Stimulated activated naive CD4-positive, alpha-beta T cell treated with Interleukin-2 at 50 U/mL for 16 hours (primary cell): ENCODE measurements at regions not wholly inside any gene's neighbourhood (a gene's known extent, or its start where the extent isn't known, plus 50 kb on each side); places are given as distances from the start of the nearest gene placed in this dataset.

Source experiments
- DNase-seq: peaks from one replicate; lab custom pipeline; 2025; lab: John Stamatoyannopoulos, UW

DNA sequence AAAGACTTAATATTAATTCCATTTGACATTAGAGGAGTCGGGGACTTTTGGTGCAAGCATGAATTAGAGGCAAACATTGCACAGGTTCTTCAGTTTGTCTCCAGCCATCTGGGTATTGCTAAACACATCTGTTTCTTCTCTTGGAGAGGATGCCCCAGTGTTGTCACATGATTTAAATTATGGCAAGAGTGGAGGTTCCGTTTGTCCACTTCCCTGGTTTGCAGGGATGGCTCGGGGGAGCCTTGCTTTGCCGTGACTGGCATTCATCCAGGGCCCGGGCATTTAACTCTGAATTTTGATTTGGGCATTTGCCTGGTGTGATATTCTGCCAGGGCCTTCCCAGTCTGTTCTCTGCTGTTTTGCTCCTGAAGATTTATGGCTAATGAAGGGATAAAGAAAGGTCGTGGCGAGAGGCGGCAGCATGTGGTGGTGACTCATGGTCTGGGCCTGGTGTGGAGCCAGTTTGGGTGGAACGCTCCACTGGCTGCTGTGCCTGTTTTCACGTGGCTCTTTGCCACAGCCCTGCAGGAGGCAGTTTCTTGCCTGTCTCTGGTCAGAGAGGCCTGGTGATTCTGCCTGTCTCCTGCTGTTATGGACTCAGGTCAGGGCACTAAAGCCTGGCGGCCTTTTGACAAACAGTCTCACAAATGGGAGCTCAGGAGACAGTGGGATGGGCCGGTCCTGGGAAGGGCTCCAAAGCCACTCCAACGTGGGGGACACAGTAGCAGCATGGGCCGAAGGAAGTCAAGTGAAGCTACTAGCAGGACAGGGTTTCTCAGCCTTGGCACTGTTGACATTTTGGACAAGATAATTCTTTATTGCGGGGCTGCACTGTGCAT, 99.4 kb upstream of the PGRMC2 start:
- no peak for DNase-seq

DNA sequence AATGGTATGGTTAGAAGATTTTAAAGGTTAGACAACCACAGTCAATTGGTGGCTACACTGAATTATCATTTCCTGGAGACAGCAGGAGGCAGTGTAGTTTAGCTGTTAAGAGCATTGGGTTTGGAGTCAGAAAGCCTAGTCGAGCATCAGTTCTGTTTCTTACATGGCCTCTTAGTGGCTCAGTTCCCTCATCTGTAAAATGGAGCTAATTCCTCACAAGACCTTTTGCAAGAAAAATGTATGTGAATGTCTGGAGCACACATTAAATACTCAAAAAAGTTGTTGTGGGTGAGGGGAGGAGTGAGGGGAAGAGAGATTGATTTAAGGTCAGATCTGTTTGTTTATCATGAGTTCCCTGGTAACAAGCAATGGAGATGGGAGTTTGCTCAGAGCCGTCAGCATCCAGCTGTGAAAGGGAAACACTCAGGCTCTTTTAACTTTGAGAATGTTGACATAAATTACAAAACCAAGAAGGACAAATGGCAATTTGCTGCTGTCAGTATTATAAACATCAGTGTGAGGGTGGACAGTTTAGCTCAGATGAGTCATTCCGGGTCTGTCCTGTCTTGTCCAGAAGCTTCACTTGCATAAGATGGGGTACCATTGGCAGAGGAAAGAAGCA, 98.2 kb upstream of the PGRMC2 start:
- DNase-seq, result no peak

DNA sequence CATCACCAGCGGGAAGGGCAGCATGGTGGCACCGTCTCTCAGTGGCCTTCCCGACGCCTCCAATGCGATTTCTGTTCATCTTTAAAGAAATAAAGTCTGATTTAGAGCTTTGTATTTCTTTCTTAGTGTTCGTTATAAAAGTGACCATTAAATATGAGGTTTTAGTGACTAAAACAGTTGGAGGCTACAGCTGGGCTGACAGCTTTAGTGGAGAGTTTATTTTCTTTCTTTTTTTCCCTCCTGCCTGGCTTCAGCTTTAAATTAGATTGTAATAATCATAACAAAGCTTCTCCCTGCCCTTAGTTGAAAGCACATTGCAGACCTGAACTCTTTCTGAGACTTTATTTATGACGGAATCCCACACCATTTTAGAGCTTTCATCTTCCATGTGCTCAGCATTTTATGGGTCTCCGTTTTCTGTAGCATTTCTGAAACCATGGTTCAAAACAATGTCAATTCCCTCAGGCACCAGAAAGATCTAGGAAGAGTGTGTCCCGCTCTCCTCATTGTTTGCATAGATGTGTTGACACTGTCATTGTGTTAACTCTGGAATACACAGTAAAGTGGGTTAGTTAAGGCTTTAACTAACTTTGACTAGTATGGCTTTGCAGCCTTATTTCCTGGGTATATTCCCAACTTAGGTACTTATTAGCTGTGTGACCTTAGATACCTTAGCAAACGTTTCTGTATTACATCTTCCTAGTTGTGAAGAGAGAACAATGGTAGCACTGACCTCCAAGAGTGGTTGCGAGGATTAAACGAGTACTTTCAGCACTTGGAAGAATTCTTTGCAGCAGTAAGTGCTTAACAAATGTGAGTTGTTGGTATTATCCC, 97.4 kb upstream of the PGRMC2 start:
- no peak for DNase-seq

DNA sequence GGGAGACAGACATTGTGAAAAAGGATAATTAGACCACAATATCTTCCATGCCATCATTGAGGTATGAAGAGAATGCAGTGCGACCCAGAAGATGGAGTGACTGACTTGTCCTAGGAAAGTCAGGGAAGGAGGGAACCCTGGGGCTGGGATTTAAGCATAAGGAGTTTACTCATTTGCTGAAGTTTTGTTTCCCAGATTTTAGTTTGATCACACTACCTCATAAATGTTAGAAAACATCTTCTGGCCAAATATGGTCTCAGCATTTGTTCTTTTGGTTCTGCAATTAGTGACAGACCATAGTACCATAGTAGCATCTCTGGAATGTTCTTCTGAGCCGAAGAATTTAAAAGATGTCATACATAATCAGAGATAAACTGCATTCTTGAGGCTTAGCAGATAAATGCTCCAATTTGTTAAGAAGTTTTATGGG, 96.5 kb upstream of the PGRMC2 start:
- no peak for DNase-seq

DNA sequence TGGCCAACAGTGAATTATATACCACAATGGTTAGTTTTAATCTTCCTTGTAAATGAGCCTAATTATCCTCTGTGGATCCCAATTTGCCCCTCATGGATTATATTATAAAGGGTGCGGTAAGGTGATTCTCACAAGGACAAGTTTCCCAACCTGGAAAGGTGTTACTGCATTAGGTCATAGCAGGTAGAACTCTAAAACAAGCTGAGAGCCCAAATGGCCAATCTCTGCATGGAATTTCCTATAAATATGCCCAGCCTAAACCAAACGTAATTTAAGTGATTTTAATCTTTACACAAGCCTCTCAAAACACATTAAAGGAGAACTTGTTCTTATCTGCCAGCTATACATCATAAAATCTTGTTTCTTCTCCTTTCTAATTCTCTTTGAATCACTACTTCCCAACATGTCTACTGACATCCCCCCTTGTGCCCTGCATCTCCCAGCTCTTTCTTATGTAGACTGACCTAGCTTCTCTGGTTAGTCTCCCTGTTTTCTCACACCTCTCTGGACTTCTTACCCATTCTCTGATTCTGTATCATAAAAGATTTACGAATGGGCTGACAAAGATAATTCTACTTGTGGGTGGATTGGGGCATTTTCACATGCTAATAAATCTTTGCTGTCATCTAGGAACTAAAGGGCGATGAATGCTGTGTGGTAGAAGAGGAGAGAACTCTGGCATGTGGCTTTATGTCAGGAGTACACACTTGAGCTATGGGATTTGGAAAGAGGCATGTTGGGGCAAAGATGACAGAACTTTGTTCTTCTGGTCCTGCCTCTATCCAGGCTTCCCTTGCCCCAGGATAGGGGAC, 94.3 kb upstream of the PGRMC2 start:
- no peak for DNase-seq

DNA sequence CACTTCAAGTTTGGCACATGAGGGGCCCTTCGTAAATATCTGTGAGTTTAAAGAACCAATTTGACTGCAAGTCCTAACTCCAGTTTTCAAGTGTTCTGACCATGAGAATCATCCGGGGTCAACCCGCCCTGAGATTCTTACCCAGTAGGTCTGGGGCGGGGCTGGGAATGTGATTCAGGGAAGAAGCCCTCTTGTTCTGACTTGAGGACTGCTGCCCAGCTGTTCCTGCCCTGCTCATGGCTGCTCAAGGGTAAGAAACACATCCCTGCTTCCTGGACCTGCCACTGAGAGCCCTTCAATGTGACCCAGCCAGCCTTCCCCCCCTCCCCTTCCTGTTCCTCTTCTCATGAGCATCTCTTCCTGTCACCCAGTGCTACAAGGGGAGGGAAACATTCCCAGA, 92.7 kb upstream of the PGRMC2 start:
- no peak for DNase-seq

DNA sequence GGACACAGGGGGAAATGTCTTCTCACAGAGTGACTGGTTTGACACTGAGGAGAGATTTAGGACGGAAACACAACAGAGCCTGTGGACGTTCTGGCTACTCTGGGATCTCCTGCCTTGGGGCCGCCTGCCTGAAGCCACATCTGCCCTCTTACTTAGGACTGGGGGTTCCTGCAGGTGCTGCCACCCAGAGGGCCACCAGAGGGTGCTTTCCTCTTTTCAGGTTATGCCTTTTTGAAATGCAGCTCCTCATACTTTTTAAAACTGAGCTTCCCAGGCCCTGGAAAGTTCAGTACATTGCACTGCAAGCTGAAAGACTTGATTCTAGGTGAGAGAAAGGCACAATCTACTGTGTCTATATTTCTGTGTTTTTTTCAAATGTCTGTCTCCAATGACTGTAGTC, 92.2 kb upstream of the PGRMC2 start:
- no peak for DNase-seq

DNA sequence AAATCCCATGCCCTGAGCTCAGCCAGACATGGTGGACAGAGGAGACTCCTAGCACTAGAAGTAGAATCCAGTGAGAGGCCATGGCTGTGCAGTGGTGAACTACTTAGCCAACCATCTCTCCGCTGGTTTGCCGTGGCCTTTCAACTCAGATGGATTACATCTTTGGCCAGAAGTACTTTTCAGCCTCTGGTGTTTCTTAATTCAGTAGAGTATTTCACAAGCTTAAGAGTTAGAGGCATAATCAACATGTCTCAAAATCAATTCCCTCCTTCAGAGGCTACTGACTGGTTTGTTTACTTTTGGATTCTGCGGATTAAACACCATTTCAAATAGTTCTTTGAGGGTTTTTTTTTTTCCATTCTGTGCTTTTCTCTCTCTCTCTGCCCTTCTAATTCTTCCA, 91.1 kb upstream of the PGRMC2 start:
- DNase-seq, result no peak

DNA sequence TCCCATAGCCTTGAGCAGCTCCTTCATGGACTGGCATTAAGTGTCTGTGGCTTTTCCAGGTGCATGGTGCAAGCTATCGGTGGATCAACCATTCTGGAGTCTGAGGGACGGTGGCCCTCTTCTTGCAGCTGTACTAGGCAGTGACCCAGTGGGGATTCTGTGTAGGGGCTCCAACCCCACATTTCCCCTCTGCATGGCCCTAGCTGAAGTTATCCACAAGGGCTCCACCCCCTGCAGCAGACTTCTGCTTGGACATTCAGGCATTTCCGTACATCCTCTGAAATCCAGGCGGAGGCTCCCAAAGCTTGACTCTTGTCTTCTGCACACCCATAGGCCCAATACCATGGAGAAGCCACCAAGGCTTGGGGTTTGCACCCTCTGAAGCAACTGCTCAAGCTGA, 89.3 kb upstream of the PGRMC2 start:
- DNase-seq, result no peak

DNA sequence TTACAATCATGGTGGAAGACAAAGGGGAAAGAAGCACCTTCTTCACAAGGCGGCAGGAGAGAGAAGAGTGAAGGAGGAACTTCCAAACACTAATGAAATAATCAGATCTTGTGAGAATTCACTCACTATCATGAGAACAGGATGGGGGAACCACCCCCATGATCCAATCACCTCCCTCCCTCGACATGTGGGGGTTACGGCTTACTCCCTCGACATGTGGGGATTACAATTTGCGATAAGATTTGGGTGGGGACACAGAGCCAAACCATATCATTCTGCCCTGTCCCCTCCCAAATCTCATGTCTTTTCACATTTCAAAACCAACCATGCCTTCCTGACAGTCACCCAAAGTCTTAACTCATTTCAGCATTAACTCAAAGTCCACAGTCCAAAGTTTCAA, 88.7 kb upstream of the PGRMC2 start:
- no peak for DNase-seq

DNA sequence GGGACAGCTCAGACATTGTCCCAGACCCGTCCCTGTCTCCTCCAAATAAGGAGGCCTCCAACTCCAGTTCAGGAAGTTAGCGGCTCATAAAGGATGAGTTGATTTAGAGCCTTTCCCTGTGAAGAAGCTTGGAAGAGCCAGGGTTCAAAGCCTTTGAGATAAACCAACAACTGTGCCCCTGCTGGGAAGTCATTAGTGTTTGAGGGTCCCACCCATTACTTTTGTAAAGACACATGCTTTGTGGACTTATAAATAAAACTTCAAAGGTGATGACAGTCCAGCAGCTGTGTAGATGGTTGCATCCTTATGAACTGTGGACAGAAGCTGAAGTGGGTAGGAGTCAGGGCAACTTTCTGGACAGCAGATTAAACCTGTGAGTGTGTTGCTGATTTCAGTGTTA, 86.0 kb upstream of the PGRMC2 start:
- no peak for DNase-seq

DNA sequence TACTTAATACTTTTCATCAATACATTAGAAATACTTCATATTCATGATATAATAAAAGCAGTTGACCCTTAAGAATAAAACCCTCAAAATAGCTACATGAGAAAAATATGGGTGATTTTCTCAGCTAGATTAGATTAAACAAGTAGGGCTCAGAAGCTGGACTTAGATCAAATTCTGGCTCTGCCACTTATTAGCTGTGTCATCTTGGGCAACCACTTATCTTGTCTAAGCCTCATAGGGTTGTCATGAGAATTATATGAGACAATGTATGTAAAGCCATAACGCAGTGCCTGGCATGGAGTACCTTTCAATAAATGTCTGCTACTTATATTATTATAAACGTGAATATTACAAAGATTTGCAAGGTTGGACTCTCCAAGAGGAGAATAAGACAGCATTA, 84.3 kb upstream of the PGRMC2 start:
- DNase-seq, result no peak

DNA sequence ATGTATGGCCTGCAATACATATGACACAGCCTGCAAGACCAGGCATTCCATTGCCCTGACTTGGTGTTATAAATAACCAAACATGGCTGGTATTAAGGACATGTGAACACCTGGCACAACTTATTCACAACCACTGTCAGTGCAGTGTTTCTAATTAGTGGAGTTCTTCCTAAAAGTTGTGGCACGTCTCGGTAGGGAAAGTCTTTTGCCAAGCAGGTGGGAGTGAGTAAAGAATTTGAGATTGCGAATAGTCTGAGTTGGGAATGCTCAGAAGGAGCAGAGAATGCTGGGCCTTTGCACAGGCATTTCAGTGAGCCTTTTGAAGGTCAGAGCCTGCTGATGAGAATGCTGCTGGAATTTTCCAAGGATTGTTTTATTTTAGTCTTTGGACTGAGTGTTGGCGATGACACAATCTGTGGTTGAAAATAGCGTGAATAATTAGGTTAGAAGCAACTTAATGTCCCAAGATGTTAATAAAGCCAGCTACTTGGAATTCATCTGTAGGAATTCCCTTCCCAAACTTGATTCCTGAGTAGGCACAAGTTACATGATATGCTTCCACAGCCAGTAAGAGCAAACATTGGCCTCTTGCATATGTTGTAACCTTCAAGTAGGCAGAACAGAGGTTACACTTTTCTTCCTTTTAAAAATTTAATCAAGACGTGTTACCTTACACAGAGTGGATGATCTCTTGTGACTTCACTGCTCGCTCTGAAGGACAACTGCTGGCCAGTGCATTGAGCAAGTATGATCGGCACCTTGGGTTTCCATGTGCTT, 83.6 kb upstream of the PGRMC2 start:
- DNase-seq, result no peak

DNA sequence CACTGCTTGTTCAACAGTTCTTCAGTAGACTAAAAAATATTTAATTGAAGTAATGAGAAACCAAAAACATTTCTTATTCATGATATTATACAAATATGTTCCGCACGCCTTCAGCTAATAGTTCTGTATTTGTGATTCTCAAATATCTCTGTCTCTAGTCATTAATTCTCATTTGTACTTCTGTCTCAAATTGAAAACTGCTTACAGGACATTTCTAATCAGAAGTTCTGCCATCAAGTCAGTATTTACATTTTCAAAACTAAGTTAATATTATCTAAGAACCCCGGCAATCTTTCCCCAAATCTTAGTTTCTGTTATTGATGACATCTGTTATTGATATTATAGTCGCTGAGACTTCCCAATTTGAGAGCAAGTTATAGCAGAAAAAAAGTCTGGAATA, 78.6 kb upstream of the PGRMC2 start:
- no peak for DNase-seq

DNA sequence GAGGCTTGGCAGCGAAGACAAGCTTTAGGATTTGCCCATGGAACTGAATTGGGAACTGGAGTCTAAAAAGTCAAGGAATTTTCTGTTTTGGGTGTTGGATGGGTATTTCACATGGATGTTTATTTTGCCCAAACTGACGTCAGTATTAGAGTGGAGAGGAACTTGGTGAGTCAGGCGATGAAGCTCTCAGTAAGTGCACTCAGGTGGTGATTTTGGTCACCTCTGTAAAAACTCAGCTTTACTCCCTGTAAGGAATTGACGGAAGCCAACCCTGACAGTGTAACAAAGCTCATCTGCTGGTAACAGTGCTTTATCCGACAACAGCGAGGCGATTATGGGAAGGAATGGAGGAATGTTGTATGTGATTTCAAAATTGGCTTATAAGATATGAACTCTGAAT, 77.0 kb upstream of the PGRMC2 start:
- no peak for DNase-seq

DNA sequence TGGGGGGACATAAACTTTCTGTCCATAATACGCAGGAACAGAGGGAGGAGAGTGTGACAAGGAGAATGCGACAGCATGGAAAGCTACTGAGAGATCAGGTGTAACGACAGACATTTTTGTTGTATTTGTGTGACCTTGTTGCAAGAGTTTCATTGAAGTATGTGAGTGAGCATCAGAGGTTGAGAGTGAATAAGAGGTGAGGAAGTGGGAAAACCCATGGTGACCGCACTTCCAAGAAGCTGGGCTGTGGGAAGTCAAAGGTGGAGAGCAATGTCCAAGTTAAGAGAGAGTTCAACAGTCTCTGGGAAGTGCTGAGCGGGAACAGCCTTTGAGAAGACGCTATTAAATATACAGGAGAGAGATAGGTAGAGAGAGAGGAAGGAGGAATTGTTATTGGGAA, 76.4 kb upstream of the PGRMC2 start:
- no peak for DNase-seq

DNA sequence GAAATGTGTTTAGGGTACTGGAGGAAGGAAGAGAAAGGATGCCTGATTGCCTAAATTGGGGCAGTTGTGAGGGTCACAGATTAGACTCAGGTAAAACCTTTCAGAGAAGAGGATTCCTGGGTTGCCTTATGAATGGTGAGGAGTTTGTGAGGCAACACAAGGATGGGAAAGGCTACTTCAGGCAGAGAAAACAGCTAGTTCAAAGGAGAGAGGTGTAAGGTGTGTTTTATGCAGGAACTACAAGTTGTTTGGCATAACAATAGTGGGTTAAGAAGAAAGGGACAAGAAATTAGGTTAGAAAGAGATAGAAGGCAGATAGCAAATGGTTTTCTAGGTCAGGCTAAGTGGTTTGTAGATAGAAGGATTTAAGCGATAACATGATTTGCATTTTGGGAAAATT, 75.1 kb upstream of the PGRMC2 start:
- no peak for DNase-seq

DNA sequence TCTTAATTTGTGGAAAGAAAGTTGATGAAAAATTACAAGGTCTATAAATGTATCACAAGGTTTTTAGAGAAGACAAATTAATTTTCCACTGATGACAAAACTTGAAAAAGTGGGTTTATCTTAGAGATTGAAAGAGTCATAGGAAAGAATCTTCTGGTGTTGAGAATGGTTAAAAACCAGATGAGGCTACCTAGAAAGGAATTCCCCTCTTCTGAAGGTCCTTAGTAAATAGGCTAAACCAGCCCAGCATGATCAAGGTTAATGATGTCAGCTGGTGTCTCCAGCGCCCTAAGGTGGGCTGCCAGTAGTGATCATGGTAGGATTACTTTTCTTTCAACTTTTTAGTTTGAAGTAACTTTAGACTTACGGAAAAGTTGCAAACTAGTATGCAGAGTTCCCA, 71.8 kb upstream of the PGRMC2 start:
- no peak for DNase-seq

DNA sequence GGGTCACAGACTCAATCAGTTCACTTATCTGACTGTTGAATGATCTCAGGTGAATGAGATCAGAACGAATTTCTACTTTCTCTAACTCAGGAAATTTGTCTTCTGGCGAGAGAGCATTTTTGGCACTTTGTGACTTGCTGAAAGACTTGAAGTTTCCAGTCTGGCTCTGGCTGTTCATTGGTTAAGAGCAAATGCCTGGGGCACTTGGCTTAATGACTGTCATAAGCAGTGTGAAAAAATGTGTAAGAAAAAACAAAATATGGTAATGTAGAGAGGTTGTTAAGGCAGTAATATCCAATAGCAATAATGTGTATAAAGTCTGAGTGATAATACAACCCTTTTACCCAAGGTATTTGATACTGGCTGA, 71.3 kb upstream of the PGRMC2 start:
- DNase-seq, result no peak

DNA sequence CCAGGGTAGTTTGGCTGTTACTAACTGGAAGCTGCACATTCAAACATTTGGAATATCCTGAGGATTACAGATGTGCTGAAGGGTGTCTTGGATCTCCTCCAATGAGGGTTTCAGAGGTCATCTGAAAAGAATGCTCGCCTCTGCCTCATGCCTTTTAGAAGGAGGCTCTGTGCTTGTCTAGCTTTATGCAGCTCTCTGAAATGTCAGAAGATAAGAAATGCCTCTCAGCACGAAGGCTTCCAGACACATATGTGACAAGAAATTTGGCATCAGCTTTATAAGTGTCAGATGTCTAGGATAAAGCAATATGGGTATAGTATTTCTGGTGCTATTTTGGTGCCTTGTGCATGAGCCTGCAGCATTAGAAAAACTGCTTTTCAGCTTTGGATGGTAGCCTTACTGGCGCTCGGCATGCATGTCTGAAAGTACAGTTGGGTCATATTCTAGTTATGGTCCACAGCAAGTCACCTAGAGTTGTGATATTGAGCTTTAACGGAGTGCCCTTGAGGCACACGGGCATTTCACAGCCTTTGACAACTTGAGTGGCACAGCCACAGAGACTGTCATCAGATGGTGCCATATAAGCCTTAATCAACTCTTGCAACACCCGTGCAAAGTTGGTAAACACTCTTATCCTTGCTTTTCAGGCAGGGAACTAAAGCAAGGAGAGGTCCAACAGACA, 70.8 kb upstream of the PGRMC2 start:
- no peak for DNase-seq

DNA sequence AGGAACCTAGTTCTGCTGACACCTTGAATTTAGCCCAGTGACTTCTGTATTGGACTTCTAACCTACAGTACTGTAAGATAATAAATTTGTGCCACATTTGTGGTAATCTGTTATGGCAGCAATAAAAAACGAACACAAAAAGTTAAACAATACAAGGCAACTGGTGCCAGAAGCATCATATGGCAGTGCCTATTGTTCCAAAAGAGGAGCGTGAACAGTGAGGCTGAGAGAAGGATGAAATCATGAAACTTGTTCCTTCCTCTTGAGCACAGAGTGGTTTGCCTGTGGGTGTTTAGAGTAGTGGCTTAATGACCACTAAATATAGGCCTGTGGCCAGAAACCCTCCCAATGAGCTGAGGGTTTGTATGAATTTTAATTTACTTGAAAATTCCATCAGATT, 69.7 kb upstream of the PGRMC2 start:
- no peak for DNase-seq
